ENCODE measurements at regions not wholly inside any gene's neighbourhood (a gene's known extent, or its start where the extent isn't known, plus 50 kb on each side); places are given as distances from the start of the nearest gene placed in this dataset.

DNA sequence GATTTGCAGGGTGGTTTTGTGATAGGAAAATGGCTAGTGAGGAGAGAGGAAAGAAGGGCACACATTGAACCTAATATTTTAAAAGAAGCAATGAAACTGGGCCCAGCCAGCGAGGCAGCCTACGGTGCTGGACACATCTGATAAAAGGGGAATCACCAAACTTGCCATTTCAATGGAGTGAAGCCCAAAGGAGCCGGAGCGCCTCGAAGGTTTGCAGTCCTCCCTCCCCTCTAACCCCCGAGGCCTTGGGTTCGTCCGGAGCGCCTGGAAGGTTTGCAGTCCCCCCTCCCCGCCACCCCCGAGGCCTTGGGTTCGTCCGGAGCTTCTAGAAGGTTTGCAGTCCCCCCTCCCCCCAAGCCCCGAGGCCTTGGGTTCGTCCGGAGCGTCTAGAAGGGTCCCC is 132.6 kb downstream of the TENT4A start:
- no TSS peak for BruUV-seq (replicated peaks)
- in situ Hi-C loops (cut with MboI; ENCODE audit: low sequenced_read_pairs), result no loop called here
- WGBS, 2 experiments (ENCODE audit: extremely low coverage in 2 of 2, insufficient read length in 1 of 2), result no CpG with 5 or more reads among the region's 17 CpGs

More for the DNA sequence above, 132.6 kb downstream of the TENT4A start:
- no peak overlapping the region for H2AFZ ChIP-seq (replicated peaks; ENCODE audit: low read length, poor library complexity)
- no peak overlapping the region for H3K56ac ChIP-seq (ENCODE audit: extremely low read depth, insufficient read depth, low read length)
- no peak overlapping the region for H4K8ac ChIP-seq (ENCODE audit: low read depth in 2 of 2, low read length in 2 of 2)
- H3K23ac ChIP-seq (ENCODE audit: low read depth, low read length), result no peak overlapping the region
- no peak overlapping the region for H3K4me3 ChIP-seq (ENCODE audit: insufficient read depth, low read depth, low read length)
- ChIA-PET CTCF (no interaction called here), POLR2A (ENCODE audit: unreplicated experiment) (no interaction called here)
- no peaks in the 10 kb centered on the region for H3K36me3 ChIP-seq (ENCODE audit: control insufficient read depth, insufficient read depth, low read length)
- H4K5ac ChIP-seq (ENCODE audit: low read depth, low read length), result no peak overlapping the region
- no peak overlapping the region for H3K18ac ChIP-seq (ENCODE audit: low read depth, low read length)
- no peak overlapping the region for H2BK120ac ChIP-seq (ENCODE audit: low read depth, low read length)
- dilution Hi-C loops (cut with HindIII; ENCODE audit: low sequenced_read_pairs, unreplicated experiment), result no loop called here
- TF ChIP-seq, protein P1, sequence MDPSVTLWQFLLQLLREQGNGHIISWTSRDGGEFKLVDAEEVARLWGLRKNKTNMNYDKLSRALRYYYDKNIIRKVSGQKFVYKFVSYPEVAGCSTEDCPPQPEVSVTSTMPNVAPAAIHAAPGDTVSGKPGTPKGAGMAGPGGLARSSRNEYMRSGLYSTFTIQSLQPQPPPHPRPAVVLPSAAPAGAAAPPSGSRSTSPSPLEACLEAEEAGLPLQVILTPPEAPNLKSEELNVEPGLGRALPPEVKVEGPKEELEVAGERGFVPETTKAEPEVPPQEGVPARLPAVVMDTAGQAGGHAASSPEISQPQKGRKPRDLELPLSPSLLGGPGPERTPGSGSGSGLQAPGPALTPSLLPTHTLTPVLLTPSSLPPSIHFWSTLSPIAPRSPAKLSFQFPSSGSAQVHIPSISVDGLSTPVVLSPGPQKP (IDR thresholded peaks at IDR 0.05; ENCODE audit: borderline replicate concordance, low read depth, low read length), result no peak
- TF ChIP-seq BHLHE40 (IDR thresholded peaks at IDR 0.05; ENCODE audit: low read depth, low read length) (no peak), CEBPB (IDR thresholded peaks at IDR 0.05; ENCODE audit: low read depth, low read length) (no peak), SMC3 (IDR thresholded peaks at IDR 0.05; ENCODE audit: low read depth, low read length) (no peak), POLR2A (IDR thresholded peaks at IDR 0.05; ENCODE audit: low read depth, low read length) (no peak), RCOR1 (IDR thresholded peaks at IDR 0.05; ENCODE audit: insufficient replicate concordance, low read length) (no peak), MAZ (IDR thresholded peaks at IDR 0.05; ENCODE audit: borderline replicate concordance, low read depth, low read length) (no peak), MAFK (IDR thresholded peaks at IDR 0.05; ENCODE audit: low read depth, low read length) (no peak), RAD21 (IDR thresholded peaks at IDR 0.05; ENCODE audit: low read length) (no peak)
- H3K14ac ChIP-seq (replicated peaks; ENCODE audit: low read depth, low read length), result no peak overlapping the region
- peaks cover 13% of the 10 kb centered on the region for H3K9me3 ChIP-seq (ENCODE audit: control insufficient read depth, insufficient read depth, low read length)
- H3K9me1 ChIP-seq (ENCODE audit: insufficient read depth, low read length), result no peaks in the 10 kb centered on the region
- H2BK15ac ChIP-seq (ENCODE audit: low read depth, low read length), result no peak overlapping the region
- no peak for DNase-seq
- no peaks in the 10 kb centered on the region for H3K79me1 ChIP-seq (ENCODE audit: low read depth in 1 of 2, low read length in 2 of 2)
- no peaks in the 10 kb centered on the region for H4K20me1 ChIP-seq (ENCODE audit: insufficient read depth, low read length)
- no peak for ATAC-seq (ENCODE audit: low read depth)
- no peak overlapping the region for H3K4me2 ChIP-seq (ENCODE audit: low read depth, low read length)
- no peak overlapping the region for H4K91ac ChIP-seq (ENCODE audit: insufficient read depth, low read depth, low read length)
- H3K27me3 ChIP-seq (ENCODE audit: control insufficient read depth, insufficient read depth, low read length), result no peaks in the 10 kb centered on the region
- no peak overlapping the region for H2BK5ac ChIP-seq (ENCODE audit: low read depth, low read length, poor library complexity, severe bottlenecking)
- H3K27ac ChIP-seq (ENCODE audit: insufficient read depth, low read length), result no peak overlapping the region
- H2AK5ac ChIP-seq (ENCODE audit: low read depth, low read length), result no peak overlapping the region
- no peak overlapping the region for H3K4ac ChIP-seq (ENCODE audit: low read depth, low read length)
- intact Hi-C loops (cut with micrococcal nuclease), result no loop called here
- no peak overlapping the region for H2AK9ac ChIP-seq (replicated peaks; ENCODE audit: low read depth, low read length, poor library complexity)
- no peaks in the 10 kb centered on the region for H3K4me1 ChIP-seq (ENCODE audit: control insufficient read depth, insufficient read depth, low read length)
- no peak overlapping the region for H3K9ac ChIP-seq (ENCODE audit: low read depth, low read length)
- no peak overlapping the region for H2BK20ac ChIP-seq (ENCODE audit: low read depth, low read length)

Measured in IMR-90 (cell line).